RKO (cell line): ENCODE measurements at regions not wholly inside any gene's neighbourhood (a gene's known extent, or its start where the extent isn't known, plus 50 kb on each side); places are given as distances from the start of the nearest gene placed in this dataset.
"Not testable (repeated sequence)": the region's sequence is repeated elsewhere in the genome, so short reads cannot be mapped to it uniquely, and the experiment has no call there.

Experiments used
- DNase-seq: peaks from one replicate; pipeline ENCODE4 v3.0.0-alpha.2; 2016; ENCODE audit warnings: low spot score

GRCh38 chr13:107819071-107819470, 396.3 kb downstream of the LIG4 start:
- DNase-seq, result no peak

- DNase-seq, result no peak
Measured at GRCh38 chr13:107817647-107818287, 397.6 kb downstream of the LIG4 start.

GRCh38 chr13:107812014-107812412, 403.3 kb downstream of the LIG4 start:
- DNase-seq, result no peak

GRCh38 chr13:107811233-107812013, 403.9 kb downstream of the LIG4 start:
- no peak for DNase-seq

- DNase-seq, result no peak
Measured at GRCh38 chr13:107809125-107809524, 406.2 kb downstream of the LIG4 start.

- no peak for DNase-seq
Measured at GRCh38 chr13:107808389-107808788, 406.9 kb downstream of the LIG4 start.

- DNase-seq, result no peak
Measured at GRCh38 chr13:107807306-107808073, 407.8 kb downstream of the LIG4 start.

- DNase-seq, result no peak
Measured at GRCh38 chr13:107806726-107807125, 408.6 kb downstream of the LIG4 start.

- DNase-seq, result no peak
Measured at GRCh38 chr13:107803822-107804495, 411.4 kb downstream of the LIG4 start.

- DNase-seq, result no peak
Measured at GRCh38 chr13:107801621-107802020, 413.7 kb downstream of the LIG4 start.

GRCh38 chr13:107799001-107799400, 416.3 kb downstream of the LIG4 start:
- no peak for DNase-seq

- no peak for DNase-seq
Measured at GRCh38 chr13:107790397-107790796, 424.9 kb downstream of the LIG4 start.

GRCh38 chr13:107788464-107789165, 426.7 kb downstream of the LIG4 start:
- DNase-seq, result no peak

- DNase-seq, result not testable (repeated sequence)
Measured at GRCh38 chr13:107782646-107783045, 432.7 kb downstream of the LIG4 start.

GRCh38 chr13:107778094-107778493, 437.2 kb downstream of the LIG4 start:
- DNase-seq, result no peak

GRCh38 chr13:107770541-107770940, 444.8 kb downstream of the LIG4 start:
- no peak for DNase-seq

- no peak for DNase-seq
Measured at GRCh38 chr13:107767119-107767518, 448.2 kb downstream of the LIG4 start.

GRCh38 chr13:107765724-107766401, 449.5 kb downstream of the LIG4 start:
- DNase-seq, result no peak

- DNase-seq, result no peak
Measured at GRCh38 chr13:107764046-107764445, 451.3 kb downstream of the LIG4 start.

GRCh38 chr13:107753748-107754147, 461.6 kb downstream of the LIG4 start:
- DNase-seq, result no peak

GRCh38 chr13:107753291-107753690, 462.0 kb downstream of the LIG4 start:
- no peak for DNase-seq
